Activated CD4-positive, alpha-beta T cell treated with anti-CD3 and anti-CD28 coated beads for 36 hours (primary cell): ENCODE measurements at regions not wholly inside any gene's neighbourhood (a gene's known extent, or its start where the extent isn't known, plus 50 kb on each side); places are given as distances from the start of the nearest gene placed in this dataset.
"Not testable (repeated sequence)": the region's sequence is repeated elsewhere in the genome, so short reads cannot be mapped to it uniquely, and the experiment has no call there.

ENCODE experiments used
- ATAC-seq: fragments of 200-7000 bp; cut with Tn5 transposase; one replicate; pipeline ENCODE4 v1.10.0; 2021; ENCODE audit warnings: mild to moderate bottlenecking, moderate library complexity
- CTCF ChIA-PET: fragments of 350-600 bp; sonication (Branson Sonifier 250); formaldehyde crosslinking; loops from one replicate; lab custom pipeline; 2021; ENCODE audit warnings: antibody characterized with exemption; lab: Charles Lee
- POLR2A ChIA-PET: fragments of 350-600 bp; sonication (Branson Sonifier 250); formaldehyde crosslinking; loops from one replicate; lab custom pipeline; 2021; ENCODE audit warnings: antibody characterized with exemption, inconsistent platforms; lab: Charles Lee
- DNase-seq: peaks from one replicate; pipeline ENCODE4 v3.0.0-alpha.2; 2020
- H3K27ac Mint-ChIP-seq: one replicate; pipeline ENCODE4 v1.8.0; 2021; ENCODE audit warnings: mixed read lengths
- H3K27me3 Mint-ChIP-seq: one replicate; pipeline ENCODE4 v1.8.0; 2021; ENCODE audit warnings: mixed read lengths
- H3K36me3 Mint-ChIP-seq: one replicate; pipeline ENCODE4 v1.8.0; 2021; ENCODE audit warnings: low read depth, mixed read lengths
- H3K4me1 Mint-ChIP-seq: one replicate; pipeline ENCODE4 v1.8.0; 2021; ENCODE audit warnings: mixed read lengths
- H3K4me3 Mint-ChIP-seq: one replicate; pipeline ENCODE4 v1.8.0; 2021; ENCODE audit warnings: mild to moderate bottlenecking, moderate library complexity, mixed read lengths
- H3K9me3 Mint-ChIP-seq: one replicate; pipeline ENCODE4 v1.8.0; 2021; ENCODE audit warnings: low read depth, mixed read lengths
- intact Hi-C, 2 experiments: fragments of 100-400 bp; cut with DNase I in 1 of 2; cut with micrococcal nuclease in 1 of 2; formaldehyde crosslinking; loops; one replicate each; pipeline versions ENCODE4 v1.14.2 to v1.15.1; 2022 to 2024; cut with DNase I, micrococcal nuclease

DNA sequence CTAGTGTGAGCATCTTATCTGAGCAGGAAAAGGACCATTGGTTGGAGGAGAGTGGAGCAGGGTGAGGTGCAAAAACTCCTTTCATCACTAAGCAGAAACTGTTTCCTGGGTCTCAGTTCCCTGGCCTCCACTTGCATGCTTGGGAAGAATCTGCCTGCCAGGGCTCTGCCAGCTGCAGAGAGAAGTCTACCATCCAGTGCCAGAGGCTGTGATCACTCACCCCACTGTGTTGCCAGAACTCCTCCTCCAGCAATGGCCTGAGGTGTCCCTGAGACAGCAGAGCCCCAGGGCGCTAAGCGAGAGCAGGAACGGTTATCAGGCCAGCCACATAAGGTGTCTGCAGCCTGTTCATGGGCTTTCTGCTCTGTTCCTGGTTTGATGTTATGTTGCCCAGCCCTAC lies 991.4 kb downstream of the CCSER2 start:
- Mint-ChIP-seq H3K36me3 (no peaks in the 10 kb centered on the region), H3K4me3 (no peak overlapping the region), H3K4me1 (no peaks in the 10 kb centered on the region), H3K27ac (no peak overlapping the region), H3K9me3 (no peaks in the 10 kb centered on the region), H3K27me3 (peaks cover 2% of the 10 kb centered on the region)
- ATAC-seq (no peak), DNase-seq (no peak)
- intact Hi-C loops = no loop called here
- ChIA-PET POLR2A (no interaction called here), CTCF (interaction anchor here (0.5 kb wide), 1 partner anchor 79 kb away, joined by 3 read pairs; no protein-coding TSS in a partner anchor)

DNA sequence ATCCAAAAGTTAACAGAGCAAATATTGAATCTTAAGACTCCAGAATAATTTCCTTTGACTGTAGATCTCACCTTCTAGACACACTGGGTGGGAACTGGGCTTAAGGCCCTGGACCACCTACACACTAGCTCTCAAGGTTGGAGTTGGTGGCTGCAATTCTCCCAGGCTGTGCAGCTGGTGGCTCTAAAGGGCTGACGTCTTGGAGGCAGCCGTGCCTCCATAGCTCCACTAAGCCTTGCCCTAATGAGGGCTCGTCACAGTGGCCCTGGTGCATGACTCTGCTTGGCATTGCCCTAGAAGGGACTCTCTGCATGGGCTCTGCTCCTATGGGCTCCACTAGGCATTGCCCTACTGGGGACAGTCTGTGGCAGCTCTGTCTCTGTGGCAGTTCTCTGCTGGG lies 1005.2 kb downstream of the CCSER2 start:
- no peaks in the 10 kb centered on the region for H3K9me3 Mint-ChIP-seq
- H3K27ac Mint-ChIP-seq = no peak overlapping the region
- intact Hi-C loops = no loop called here
- POLR2A ChIA-PET = no interaction called here
- H3K4me3 Mint-ChIP-seq = no peak overlapping the region
- no peaks in the 10 kb centered on the region for H3K4me1 Mint-ChIP-seq
- ATAC-seq (no peak), DNase-seq (no peak)
- H3K27me3 Mint-ChIP-seq = peaks cover 2% of the 10 kb centered on the region
- no peaks in the 10 kb centered on the region for H3K36me3 Mint-ChIP-seq
- CTCF ChIA-PET = no interaction called here

DNA sequence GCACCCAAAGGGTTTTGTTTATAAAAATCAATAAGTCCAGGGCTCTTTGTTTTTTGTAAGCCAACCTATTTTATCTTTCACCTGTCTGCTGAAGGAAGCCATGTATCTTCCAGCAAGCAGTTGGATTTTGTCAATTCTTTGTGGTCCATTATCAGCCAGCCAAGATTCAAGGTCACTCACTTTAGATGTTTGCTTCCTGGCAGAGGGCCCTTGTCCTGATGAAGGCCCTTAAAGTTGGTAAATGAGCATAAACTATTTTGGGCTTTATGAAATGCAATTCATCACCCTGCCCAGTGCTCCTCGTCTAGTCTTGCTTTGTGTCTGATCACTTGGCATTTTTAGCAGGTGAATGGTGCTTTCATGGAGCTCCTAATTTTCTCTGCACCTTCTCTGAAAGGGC lies 1004.2 kb downstream of the GRID1 start:
- Mint-ChIP-seq H3K27me3 (no peaks in the 10 kb centered on the region), H3K4me3 (no peak overlapping the region), H3K36me3 (no peaks in the 10 kb centered on the region), H3K4me1 (no peaks in the 10 kb centered on the region), H3K9me3 (no peaks in the 10 kb centered on the region), H3K27ac (no peak overlapping the region)
- no peak for DNase-seq
- ChIA-PET POLR2A (no interaction called here), CTCF (interaction anchor here (1.0 kb wide), 1 partner anchor 11 kb away, joined by 3 read pairs; no protein-coding TSS in a partner anchor)
- intact Hi-C loops = no loop called here
- ATAC-seq = no peak

DNA sequence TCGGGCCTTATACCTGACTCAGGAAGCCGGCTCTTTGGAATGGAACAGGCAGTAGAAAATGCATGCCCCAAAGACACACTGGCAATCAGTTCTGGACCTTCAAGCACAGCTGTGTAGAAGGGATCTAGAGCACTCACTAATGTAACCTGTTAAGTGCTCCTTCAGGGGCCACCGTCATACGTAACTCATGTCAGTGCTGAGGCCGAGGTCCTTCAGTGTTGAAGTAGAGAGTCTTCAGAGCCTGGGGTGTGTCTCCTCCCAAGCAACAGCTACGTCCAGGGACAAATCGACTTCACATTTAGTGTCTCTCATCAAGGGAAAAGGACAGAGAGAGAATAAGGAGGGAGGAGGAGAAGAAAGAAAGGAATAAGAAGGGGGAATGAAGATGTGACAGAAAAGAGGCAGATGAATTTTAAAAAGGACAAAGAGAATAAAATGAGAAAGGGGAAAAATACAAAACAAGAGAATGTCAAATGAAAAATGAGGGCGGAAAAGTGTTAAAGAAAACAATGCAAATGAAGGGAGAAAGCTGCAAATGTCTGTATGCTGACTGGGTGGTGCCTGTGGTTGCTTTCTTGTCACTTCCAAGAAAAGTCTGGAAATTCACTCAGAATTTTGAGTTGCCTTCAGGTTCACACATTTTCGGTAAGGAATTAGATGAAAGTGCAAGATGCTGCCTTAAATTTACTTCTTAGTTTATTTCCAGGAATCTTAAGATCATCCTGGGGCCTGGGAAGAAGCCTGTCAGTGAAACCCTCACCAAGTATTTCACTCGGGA lies 989.4 kb downstream of the GRID1 start:
- ATAC-seq (no peak), DNase-seq (no peak)
- ChIA-PET CTCF (no interaction called here), POLR2A (no interaction called here)
- Mint-ChIP-seq H3K9me3 (no peaks in the 10 kb centered on the region), H3K27ac (no peak overlapping the region), H3K27me3 (peaks cover 6% of the 10 kb centered on the region), H3K36me3 (no peaks in the 10 kb centered on the region), H3K4me1 (no peaks in the 10 kb centered on the region), H3K4me3 (no peak overlapping the region)
- intact Hi-C loops = no loop called here

DNA sequence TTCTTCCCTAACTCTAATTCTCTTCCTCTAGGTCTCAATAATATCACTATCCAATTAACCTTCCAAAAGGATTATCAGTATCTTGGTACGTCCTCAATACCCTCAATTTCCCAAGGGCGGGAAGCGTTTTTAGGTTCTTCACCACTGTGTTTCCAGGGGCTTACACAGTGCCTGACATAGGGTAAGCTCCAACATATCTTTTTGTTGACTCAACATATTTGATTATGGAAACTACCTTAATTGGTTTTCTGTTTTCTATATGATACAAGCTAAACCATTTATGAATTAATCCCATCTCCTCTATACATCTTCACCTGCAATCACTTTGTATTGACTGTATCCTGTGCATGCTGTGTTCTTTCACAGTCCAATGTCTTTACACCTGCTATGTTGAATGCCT lies 987.3 kb downstream of the GRID1 start:
- Mint-ChIP-seq H3K27ac (no peak overlapping the region), H3K9me3 (no peaks in the 10 kb centered on the region), H3K4me1 (no peaks in the 10 kb centered on the region), H3K36me3 (no peaks in the 10 kb centered on the region), H3K27me3 (peaks cover 6% of the 10 kb centered on the region), H3K4me3 (no peak overlapping the region)
- ATAC-seq (no peak), DNase-seq (no peak)
- ChIA-PET CTCF (interaction anchor here (0.5 kb wide), 1 partner anchor 241 kb away, joined by 3 read pairs; no protein-coding TSS in a partner anchor), POLR2A (no interaction called here)
- intact Hi-C loops = no loop called here

DNA sequence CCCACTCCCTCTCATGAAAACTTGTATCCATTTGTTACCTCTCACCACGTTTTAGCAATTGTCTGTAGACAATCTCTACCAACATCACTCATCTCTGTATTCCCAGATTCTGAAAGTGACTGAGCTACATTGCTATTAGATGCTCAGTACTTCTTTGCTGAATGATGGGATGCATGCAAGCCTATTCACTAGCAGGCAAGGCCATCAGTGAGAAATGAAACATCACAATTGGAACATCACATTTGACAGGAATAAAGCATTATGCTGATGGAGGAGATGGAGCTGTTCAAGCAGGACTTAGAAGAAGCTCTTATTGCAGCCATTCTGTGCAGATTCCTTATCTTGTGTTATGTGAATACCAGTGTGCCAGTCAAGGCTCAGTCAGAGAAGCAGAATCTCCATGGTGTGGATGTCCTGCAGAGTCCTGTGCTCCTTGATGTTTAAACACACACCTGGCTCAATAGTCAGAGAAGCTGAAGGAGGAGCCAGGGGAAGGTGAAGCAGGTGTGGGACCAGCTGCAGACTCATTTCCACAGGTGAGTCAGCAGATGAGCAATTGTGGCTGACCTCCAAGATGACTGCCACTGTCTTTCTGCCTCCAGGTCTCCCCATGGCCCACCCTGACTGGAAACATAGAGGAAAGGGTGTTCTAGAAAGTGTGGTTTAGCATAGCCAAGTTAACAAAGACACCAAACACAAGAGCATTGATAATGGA lies 965.5 kb downstream of the GRID1 start:
- DNase-seq (no peak), ATAC-seq (no peak)
- peaks cover 5% of the 10 kb centered on the region for H3K27me3 Mint-ChIP-seq
- ChIA-PET CTCF (no interaction called here), POLR2A (no interaction called here)
- H3K4me1 Mint-ChIP-seq = no peaks in the 10 kb centered on the region
- H3K27ac Mint-ChIP-seq = no peak overlapping the region
- H3K36me3 Mint-ChIP-seq = no peaks in the 10 kb centered on the region
- no peaks in the 10 kb centered on the region for H3K9me3 Mint-ChIP-seq
- H3K4me3 Mint-ChIP-seq = no peak overlapping the region
- intact Hi-C loops = no loop called here

DNA sequence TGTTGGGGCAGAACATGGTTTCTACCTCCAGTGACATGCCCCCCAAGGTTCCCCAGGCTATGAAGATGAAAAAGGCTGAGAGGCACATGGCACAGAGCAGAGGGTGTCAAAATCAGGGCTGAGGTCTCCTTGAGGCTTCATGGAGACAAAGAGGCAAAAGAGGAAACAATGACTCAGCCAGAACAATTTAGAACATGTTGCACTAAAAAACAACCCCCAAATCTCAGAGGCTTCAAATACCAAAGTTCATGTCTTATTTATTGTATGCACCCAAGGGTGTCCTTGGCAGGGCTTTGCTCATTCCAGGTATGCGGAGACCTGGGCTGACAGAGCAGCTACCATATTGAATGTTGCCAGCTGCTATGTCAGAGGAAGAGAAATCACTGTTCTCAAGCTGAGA lies 964.1 kb downstream of the GRID1 start:
- POLR2A ChIA-PET = no interaction called here
- CTCF ChIA-PET = no interaction called here
- DNase-seq (no peak), ATAC-seq (no peak)
- H3K36me3 Mint-ChIP-seq = no peaks in the 10 kb centered on the region
- intact Hi-C loops = no loop called here
- H3K9me3 Mint-ChIP-seq = no peaks in the 10 kb centered on the region
- no peak overlapping the region for H3K4me3 Mint-ChIP-seq
- no peaks in the 10 kb centered on the region for H3K4me1 Mint-ChIP-seq
- H3K27ac Mint-ChIP-seq = no peak overlapping the region
- H3K27me3 Mint-ChIP-seq = peaks cover 5% of the 10 kb centered on the region

DNA sequence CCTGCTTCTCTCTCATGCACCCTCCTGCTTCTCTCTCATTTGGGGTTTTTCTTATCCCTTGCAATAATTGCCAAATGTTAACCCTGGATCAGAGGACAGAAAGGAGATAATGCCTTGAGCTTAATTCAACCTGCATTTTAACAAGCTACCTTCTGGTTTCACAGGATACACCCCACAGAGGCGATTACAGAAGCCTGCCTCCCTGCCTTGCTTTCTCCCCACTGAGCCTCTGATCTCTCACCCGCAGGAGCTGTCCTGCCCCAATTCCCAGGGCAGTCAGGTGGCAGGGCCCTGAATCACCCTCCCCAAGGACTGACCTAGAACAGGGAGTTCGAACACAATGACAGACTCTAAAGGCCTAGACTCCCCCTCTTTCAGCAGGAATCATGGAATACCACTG lies 959.5 kb downstream of the GRID1 start:
- intact Hi-C loops = no loop called here
- ChIA-PET POLR2A (no interaction called here), CTCF (no interaction called here)
- H3K4me1 Mint-ChIP-seq = no peaks in the 10 kb centered on the region
- DNase-seq = no peak
- H3K9me3 Mint-ChIP-seq = no peaks in the 10 kb centered on the region
- H3K36me3 Mint-ChIP-seq = no peaks in the 10 kb centered on the region
- no peak overlapping the region for H3K27ac Mint-ChIP-seq
- ATAC-seq = no peak
- H3K4me3 Mint-ChIP-seq = no peak overlapping the region
- H3K27me3 Mint-ChIP-seq = peaks cover 4% of the 10 kb centered on the region

DNA sequence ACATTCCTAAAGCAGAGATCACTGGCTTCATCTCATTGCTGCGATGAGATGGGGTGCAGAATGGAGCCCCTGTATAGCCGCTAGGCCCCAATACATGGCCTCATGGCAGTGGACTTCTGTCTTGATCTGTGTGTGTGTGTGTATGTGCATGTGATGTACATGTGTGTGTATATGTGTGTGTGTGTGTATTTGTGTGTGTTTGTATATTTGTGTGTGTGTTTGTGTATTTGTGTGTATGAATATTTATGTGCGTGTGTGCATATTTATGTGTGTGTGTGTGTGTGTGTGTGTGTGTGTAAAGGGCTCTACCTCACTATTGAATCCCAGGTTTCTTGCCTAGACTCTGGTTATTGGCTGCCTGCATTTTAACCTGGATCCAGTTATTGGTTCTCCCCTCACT lies 958.2 kb downstream of the GRID1 start:
- Mint-ChIP-seq H3K9me3 (no peaks in the 10 kb centered on the region), H3K27ac (no peak overlapping the region), H3K27me3 (peaks cover 6% of the 10 kb centered on the region), H3K4me1 (no peaks in the 10 kb centered on the region), H3K36me3 (no peaks in the 10 kb centered on the region), H3K4me3 (no peak overlapping the region)
- ATAC-seq (no peak), DNase-seq (no peak)
- intact Hi-C loops = no loop called here
- CTCF ChIA-PET = no interaction called here
- POLR2A ChIA-PET = no interaction called here

DNA sequence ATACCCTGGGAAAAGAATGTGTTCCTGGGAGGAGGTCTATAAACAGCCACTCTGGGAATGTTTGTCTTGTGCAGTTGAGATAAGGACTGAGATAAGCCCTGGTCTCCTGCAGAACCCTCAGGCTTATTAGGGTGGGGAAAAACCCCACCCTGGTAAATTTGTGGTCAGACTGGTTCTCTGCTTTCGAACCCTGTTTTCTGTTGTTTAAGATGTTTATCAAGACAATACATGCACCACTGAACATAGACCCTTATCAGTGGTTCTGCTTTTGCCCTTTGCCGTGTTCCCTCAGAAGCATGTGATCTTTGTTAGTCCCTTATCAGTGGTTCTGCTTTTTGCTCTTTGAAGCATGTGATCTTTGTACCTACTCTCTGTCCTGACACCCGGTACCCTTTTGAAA lies 956.0 kb downstream of the GRID1 start:
- H3K36me3 Mint-ChIP-seq = not testable (repeated sequence)

DNA sequence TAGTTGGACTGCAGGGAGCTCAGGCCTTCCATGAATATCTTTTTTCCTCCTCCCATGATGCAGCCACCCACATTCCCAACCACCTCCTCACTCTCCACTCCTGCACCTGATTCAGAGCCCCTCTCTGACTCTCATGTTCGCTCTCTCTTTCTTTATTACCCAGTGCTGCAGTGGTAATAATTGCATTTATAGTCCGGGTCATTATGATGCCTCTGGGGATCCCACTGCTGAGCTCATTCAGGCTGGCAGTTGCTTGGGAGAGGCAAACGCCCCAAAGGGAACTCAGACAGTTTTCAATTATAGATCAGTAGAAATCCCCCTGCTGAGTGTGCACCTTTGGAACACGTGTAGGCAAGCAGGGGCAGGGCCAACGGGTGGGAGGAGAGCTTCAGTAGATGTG lies 953.0 kb downstream of the GRID1 start:
- no peak overlapping the region for H3K27ac Mint-ChIP-seq
- H3K4me1 Mint-ChIP-seq = no peaks in the 10 kb centered on the region
- intact Hi-C loops = no loop called here
- ATAC-seq = no peak
- POLR2A ChIA-PET = no interaction called here
- no peak for DNase-seq
- no peak overlapping the region for H3K4me3 Mint-ChIP-seq
- no peaks in the 10 kb centered on the region for H3K36me3 Mint-ChIP-seq
- CTCF ChIA-PET = no interaction called here
- H3K9me3 Mint-ChIP-seq = no peaks in the 10 kb centered on the region
- H3K27me3 Mint-ChIP-seq = peaks cover 5% of the 10 kb centered on the region

More for the DNA sequence above, 956.0 kb downstream of the GRID1 start:
- ATAC-seq, H3K4me3 Mint-ChIP-seq, DNase-seq, POLR2A ChIA-PET, intact Hi-C loops, H3K27me3 Mint-ChIP-seq, H3K27ac Mint-ChIP-seq, H3K4me1 Mint-ChIP-seq, CTCF ChIA-PET, H3K9me3 Mint-ChIP-seq: not testable (repeated sequence)
